GM04503 (cell line): ENCODE measurements at regions not wholly inside any gene's neighbourhood (a gene's known extent, or its start where the extent isn't known, plus 50 kb on each side); places are given as distances from the start of the nearest gene placed in this dataset.

Experiments
- DNase-seq: peaks from one replicate; pipeline ENCODE4 v3.0.0-alpha.2; 2012; ENCODE audit warnings: low read depth

GRCh38 chr10:78298835-78299234 is 265.2 kb downstream of the RPS24 start:
- no peak for DNase-seq

GRCh38 chr10:78299851-78300468 is 266.3 kb downstream of the RPS24 start:
- no peak for DNase-seq

- DNase-seq, result no peak
These were observed 266.9 kb downstream of the RPS24 start for GRCh38 chr10:78300526-78300925.

- no peak for DNase-seq
These were observed 267.8 kb downstream of the RPS24 start for GRCh38 chr10:78301481-78301880.

- DNase-seq, result no peak
These were observed 268.5 kb downstream of the RPS24 start for GRCh38 chr10:78301891-78302738.

- no peak for DNase-seq
These were observed 269.0 kb downstream of the RPS24 start for GRCh38 chr10:78302739-78302988.

- peak; percentile 75 for DNase-seq
These were observed 269.6 kb downstream of the RPS24 start for GRCh38 chr10:78302989-78303854.

- no peak for DNase-seq
These were observed 270.7 kb downstream of the RPS24 start for GRCh38 chr10:78304091-78305045.

- no peak for DNase-seq
These were observed 271.6 kb downstream of the RPS24 start for GRCh38 chr10:78305311-78305710.

GRCh38 chr10:78306358-78306757 is 272.7 kb downstream of the RPS24 start:
- no peak for DNase-seq

- no peak for DNase-seq
These were observed 273.9 kb downstream of the RPS24 start for GRCh38 chr10:78307576-78307975.

GRCh38 chr10:78309536-78310237 is 276.0 kb downstream of the RPS24 start:
- DNase-seq, result no peak

- no peak for DNase-seq
These were observed 276.9 kb downstream of the RPS24 start for GRCh38 chr10:78310481-78311080.

- DNase-seq, result no peak
These were observed 278.8 kb downstream of the RPS24 start for GRCh38 chr10:78312197-78313047.

GRCh38 chr10:78313048-78313381 is 279.4 kb downstream of the RPS24 start:
- no peak for DNase-seq

GRCh38 chr10:78313636-78314035 is 280.0 kb downstream of the RPS24 start:
- no peak for DNase-seq

GRCh38 chr10:78314651-78315050 is 281.0 kb downstream of the RPS24 start:
- DNase-seq, result no peak

- peak; percentile 76 for DNase-seq
These were observed 282.8 kb downstream of the RPS24 start for GRCh38 chr10:78316451-78316931.

GRCh38 chr10:78318305-78318704 is 284.6 kb downstream of the RPS24 start:
- DNase-seq, result no peak

GRCh38 chr10:78319371-78319770 is 285.7 kb downstream of the RPS24 start:
- DNase-seq, result no peak
